Upper lobe of left lung (tissue), 6 donors: ENCODE measurements at regions not wholly inside any gene's neighbourhood (a gene's known extent, or its start where the extent isn't known, plus 50 kb on each side); places are given as distances from the start of the nearest gene placed in this dataset.

Source experiments
- ATAC-seq, 2 donors: fragments of 200-7000 bp; cut with Tn5 transposase; one replicate each; pipeline ENCODE4 v1.9.1; 2022; ENCODE audit warnings: mild to moderate bottlenecking in 2 of 2, moderate library complexity in 2 of 2; ENCODE audit not compliant: low FRiP score in 2 of 2
- DNase-seq, 2 donors: peaks; one replicate each; pipeline ENCODE4 v3.0.0-alpha.2; 2019 to 2020
- H3K27ac ChIP-seq, 4 donors: fragments of 200-600 bp; sonication (generic); one replicate each; pipeline ENCODE4 v1.5.1; 2016 to 2019
- H3K27me3 ChIP-seq, 4 donors: fragments of 200-600 bp; sonication (generic); one replicate each; pipeline ENCODE4 v1.5.1; 2017 to 2019
- H3K36me3 ChIP-seq, 4 donors: fragments of 200-600 bp; sonication (generic); one replicate each; pipeline ENCODE4 v1.5.1; 2016 to 2019
- H3K4me1 ChIP-seq, 4 donors: fragments of 200-600 bp; sonication (generic); one replicate each; pipeline ENCODE4 v1.5.1; 2018 to 2019
- H3K4me3 ChIP-seq, 4 donors: fragments of 200-600 bp; sonication (generic); one replicate each; pipeline ENCODE4 v1.5.1; 2017 to 2019; ENCODE audit warnings: mild to moderate bottlenecking in 2 of 4, moderate library complexity in 1 of 4
- H3K9me3 ChIP-seq, 4 donors: fragments of 200-600 bp; sonication (generic); one replicate each; pipeline ENCODE4 v1.5.1; 2018 to 2019
- CTCF ChIP-seq, 6 experiments: fragments of 450-650 bp in 4 of 6; fragments of 200-600 bp in 2 of 6; sonication (generic) in 2 of 6; IDR thresholded peaks; one replicate each; pipeline ENCODE4 v1.5.1; 2016 to 2019; ENCODE audit warnings: antibody characterized with exemption in 6 of 6
- EP300 ChIP-seq, 4 donors: sonication (generic); formaldehyde crosslinking; IDR thresholded peaks; one replicate each; pipeline ENCODE4 v1.5.1; 2017; ENCODE audit warnings: antibody characterized with exemption in 4 of 4, control low read depth in 2 of 4
- POLR2A ChIP-seq, 4 donors: fragments of 450-650 bp; IDR thresholded peaks; one replicate each; pipeline ENCODE4 v1.5.1; 2016 to 2017; ENCODE audit warnings: antibody characterized with exemption in 4 of 4, mild to moderate bottlenecking in 2 of 4
- POLR2AphosphoS5 ChIP-seq, 2 donors: sonication (generic); formaldehyde crosslinking; IDR thresholded peaks; one replicate each; pipeline ENCODE4 v1.5.1; 2017; ENCODE audit warnings: antibody characterized with exemption in 2 of 2
- WGBS, 2 donors: methylation state at CpG; one replicate each; pipeline ENCODE4 v1.1.5; 2017 to 2018; 5-methylcytosine and 5-hydroxymethylcytosine counted together
- donor health status: DM: no; HTN: no; CAD: no; lungs with moderate emphysema.
- donor health status: DM: no; HTN: yes; CAD: no; lungs with severe emphysema.

GRCh38 chr12:90790747-90791146 lies 164.2 kb downstream of the CCER1 start:
- TF ChIP-seq EP300 (IDR thresholded peaks at IDR 0.05): no peak
- TF ChIP-seq POLR2AphosphoS5 (IDR thresholded peaks at IDR 0.05): no peak
- H3K4me1 ChIP-seq: no peaks in the 10 kb centered on the region
- no peaks in the 10 kb centered on the region for H3K9me3 ChIP-seq
- no peak overlapping the region for H3K4me3 ChIP-seq
- H3K27me3 ChIP-seq: no peaks in the 10 kb centered on the region
- ATAC-seq (no peak), DNase-seq (no peak)
- no peak overlapping the region for H3K27ac ChIP-seq
- H3K36me3 ChIP-seq: no peaks in the 10 kb centered on the region
- 70 to 76% methylated on average over 4 of the region's 4 CpGs for WGBS, 2 donors

- no peak overlapping the region for H3K27ac ChIP-seq
- no peak overlapping the region for H3K4me3 ChIP-seq
- H3K9me3 ChIP-seq: no peaks in the 10 kb centered on the region
- ATAC-seq (no peak), DNase-seq (no peak)
- TF ChIP-seq POLR2AphosphoS5 (IDR thresholded peaks at IDR 0.05): no peak
- TF ChIP-seq POLR2A (IDR thresholded peaks at IDR 0.05): no peak
- no peak for TF ChIP-seq EP300 (IDR thresholded peaks at IDR 0.05)
- TF ChIP-seq CTCF (IDR thresholded peaks at IDR 0.05): no peak
- no peaks in the 10 kb centered on the region for H3K27me3 ChIP-seq
- no peaks in the 10 kb centered on the region for H3K4me1 ChIP-seq
- whole genome bisulfite sequencing, 2 donors: 80 to 91% methylated on average over 1 of the region's 1 CpG
- H3K36me3 ChIP-seq: no peaks in the 10 kb centered on the region
These were observed 181.5 kb downstream of the CCER1 start for GRCh38 chr12:90773491-90773890.

GRCh38 chr12:90770861-90771260 lies 184.1 kb downstream of the CCER1 start:
- 52 to 59% methylated on average over 1 of the region's 1 CpG for WGBS, 2 donors
- DNase-seq (no peak), ATAC-seq (no peak)
- Histone ChIP-seq H3K4me3 (no peak overlapping the region), H3K27me3 (no peaks in the 10 kb centered on the region), H3K36me3 (no peaks in the 10 kb centered on the region), H3K4me1 (no peaks in the 10 kb centered on the region), H3K27ac (no peak overlapping the region), H3K9me3 (no peaks in the 10 kb centered on the region)
- TF ChIP-seq EP300 (IDR thresholded peaks at IDR 0.05) (no peak), POLR2AphosphoS5 (IDR thresholded peaks at IDR 0.05) (no peak), CTCF (IDR thresholded peaks at IDR 0.05) (no peak), POLR2A (IDR thresholded peaks at IDR 0.05) (no peak)

- Histone ChIP-seq H3K36me3 (no peaks in the 10 kb centered on the region), H3K4me1 (no peaks in the 10 kb centered on the region), H3K27ac (no peak overlapping the region), H3K9me3 (no peaks in the 10 kb centered on the region), H3K4me3 (no peak overlapping the region), H3K27me3 (no peaks in the 10 kb centered on the region)
- 74% methylated on average over 1 of the region's 1 CpG for WGBS, 2 donors
- TF ChIP-seq POLR2A (IDR thresholded peaks at IDR 0.05): no peak
- no peak for TF ChIP-seq POLR2AphosphoS5 (IDR thresholded peaks at IDR 0.05)
- no peak for TF ChIP-seq EP300 (IDR thresholded peaks at IDR 0.05)
- no peak for TF ChIP-seq CTCF (IDR thresholded peaks at IDR 0.05)
- ATAC-seq (no peak), DNase-seq (no peak)
These were observed 197.0 kb downstream of the CCER1 start for GRCh38 chr12:90757957-90758356.

- no peaks in the 10 kb centered on the region for H3K36me3 ChIP-seq
- no peak for TF ChIP-seq POLR2A (IDR thresholded peaks at IDR 0.05)
- TF ChIP-seq CTCF (IDR thresholded peaks at IDR 0.05): no peak
- TF ChIP-seq POLR2AphosphoS5 (IDR thresholded peaks at IDR 0.05): no peak
- TF ChIP-seq EP300 (IDR thresholded peaks at IDR 0.05): no peak
- no peak overlapping the region for H3K4me3 ChIP-seq
- WGBS, 2 donors: 78 to 79% methylated on average over 1 of the region's 1 CpG
- no peaks in the 10 kb centered on the region for H3K9me3 ChIP-seq
- no peaks in the 10 kb centered on the region for H3K4me1 ChIP-seq
- DNase-seq (no peak), ATAC-seq (no peak)
- H3K27me3 ChIP-seq: no peaks in the 10 kb centered on the region
- H3K27ac ChIP-seq: no peak overlapping the region
These were observed 209.8 kb downstream of the CCER1 start for GRCh38 chr12:90745211-90745610.
